Stimulated activated naive B cell treated with anti-CD40 and anti-IgM and Interleukin-4, amounts not matched to agents 10 μg/mL and 1 μg/mL and 100 μg/mL, for 72 hours (primary cell): ENCODE measurements at regions not wholly inside any gene's neighbourhood (a gene's known extent, or its start where the extent isn't known, plus 50 kb on each side); places are given as distances from the start of the nearest gene placed in this dataset.
"Not testable (repeated sequence)": the region's sequence is repeated elsewhere in the genome, so short reads cannot be mapped to it uniquely, and the experiment has no call there.

Experiments
- ATAC-seq, 2 donors: fragments of 150-1000 bp; cut with Tn5 transposase; replicated peaks; 2 replicates each; pipeline ENCODE4 v1.10.0; 2021; ENCODE audit warnings: moderate library complexity in 1 of 2
- DNase-seq: peaks from one replicate; pipeline ENCODE4 v3.0.0; 2021
- H3K27ac Mint-ChIP-seq: one replicate; pipeline ENCODE4 v1.8.0; 2022; ENCODE audit warnings: mild to moderate bottlenecking, mixed read lengths
- H3K27me3 Mint-ChIP-seq, 2 donors: one replicate each; pipeline ENCODE4 v1.8.0; 2022; ENCODE audit warnings: mixed read lengths in 2 of 2
- H3K36me3 Mint-ChIP-seq, 2 donors: one replicate each; pipeline ENCODE4 v1.8.0; 2022; ENCODE audit warnings: mixed read lengths in 2 of 2, mild to moderate bottlenecking in 1 of 2
- H3K4me1 Mint-ChIP-seq, 2 donors: one replicate each; pipeline ENCODE4 v1.8.0; 2022; ENCODE audit warnings: mixed read lengths in 2 of 2, mild to moderate bottlenecking in 1 of 2
- H3K4me3 Mint-ChIP-seq, 2 donors: one replicate each; pipeline ENCODE4 v1.8.0; 2022; ENCODE audit warnings: mild to moderate bottlenecking in 2 of 2, mixed read lengths in 2 of 2, moderate library complexity in 1 of 2
- H3K9me3 Mint-ChIP-seq, 2 donors: one replicate each; pipeline ENCODE4 v1.8.0; 2022; ENCODE audit warnings: mixed read lengths in 2 of 2, mild to moderate bottlenecking in 1 of 2

- ATAC-seq (no peak), DNase-seq (no peak)
- Mint-ChIP-seq H3K36me3 (no peaks in the 10 kb centered on the region), H3K4me1 (no peaks in the 10 kb centered on the region), H3K27ac (no peak overlapping the region), H3K27me3 (no peaks in the 10 kb centered on the region), H3K4me3 (no peak overlapping the region), H3K9me3 (peaks cover 1 to 3% of the 10 kb centered on the region in 2 donors)
Measured at GRCh38 chr20:55159230-55159629, 683.8 kb downstream of the DOK5 start.

- ATAC-seq: no peak
- Mint-ChIP-seq H3K4me1 (no peaks in the 10 kb centered on the region), H3K4me3 (no peak overlapping the region), H3K36me3 (no peaks in the 10 kb centered on the region), H3K27me3 (no peaks in the 10 kb centered on the region), H3K9me3 (peaks cover 1 to 3% of the 10 kb centered on the region in 2 donors), H3K27ac (no peak overlapping the region)
- DNase-seq: no peak
Measured at GRCh38 chr20:55158446-55158845, 683.1 kb downstream of the DOK5 start.

DNA sequence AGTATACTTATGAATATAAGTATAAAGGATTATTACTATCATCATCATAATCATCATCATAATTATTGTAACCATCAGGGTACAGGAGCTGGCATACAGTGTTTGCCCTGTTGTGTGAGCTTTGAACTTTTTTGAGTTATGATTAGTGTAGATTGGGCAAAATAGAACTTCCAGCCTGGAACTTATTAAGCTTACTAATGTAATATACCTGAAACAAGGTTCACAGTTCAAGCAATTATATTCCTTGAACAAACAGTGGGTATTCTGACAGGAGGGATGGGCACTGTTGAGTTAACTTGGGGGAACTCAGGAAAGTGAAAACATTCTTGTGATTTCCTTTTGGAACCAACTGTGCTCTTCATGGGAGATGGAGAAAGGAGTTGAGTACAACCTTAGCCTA is 680.0 kb downstream of the DOK5 start:
- Mint-ChIP-seq H3K9me3 (peaks cover 0 to 3% of the 10 kb centered on the region in 2 donors), H3K4me1 (no peaks in the 10 kb centered on the region), H3K27me3 (no peaks in the 10 kb centered on the region), H3K36me3 (no peaks in the 10 kb centered on the region), H3K27ac (no peak overlapping the region), H3K4me3 (no peak overlapping the region)
- no peak for DNase-seq
- no peak for ATAC-seq

GRCh38 chr20:55153001-55153645 is 677.7 kb downstream of the DOK5 start:
- no peak overlapping the region for H3K4me3 Mint-ChIP-seq
- H3K27me3 Mint-ChIP-seq: no peaks in the 10 kb centered on the region
- no peaks in the 10 kb centered on the region for H3K4me1 Mint-ChIP-seq
- DNase-seq (no peak), ATAC-seq (no peak)
- H3K9me3 Mint-ChIP-seq: peaks cover 0 to 3% of the 10 kb centered on the region in 2 donors
- no peak overlapping the region for H3K27ac Mint-ChIP-seq
- no peaks in the 10 kb centered on the region for H3K36me3 Mint-ChIP-seq

DNA sequence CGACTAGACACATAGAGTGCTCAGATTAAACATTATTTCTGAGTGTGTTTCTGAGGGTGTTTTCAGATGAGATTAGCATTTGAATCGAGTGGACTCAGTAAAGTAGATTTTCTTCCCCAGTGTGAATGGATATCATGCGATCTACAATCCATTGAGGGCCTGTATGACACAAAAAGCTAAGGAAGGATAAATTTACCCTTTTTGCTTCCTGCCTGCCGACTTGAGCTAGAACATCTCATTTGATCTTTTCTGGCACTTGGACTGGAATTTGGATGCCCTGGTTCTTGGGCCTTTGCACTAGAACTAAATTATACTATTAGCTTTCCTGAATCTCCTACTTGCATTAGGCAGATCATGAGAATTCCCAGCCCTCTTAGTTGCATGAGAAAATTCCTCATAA is 675.8 kb downstream of the DOK5 start:
- ATAC-seq (no peak), DNase-seq (no peak)
- H3K36me3 Mint-ChIP-seq: no peaks in the 10 kb centered on the region
- H3K27me3 Mint-ChIP-seq: no peaks in the 10 kb centered on the region
- no peak overlapping the region for H3K4me3 Mint-ChIP-seq
- H3K9me3 Mint-ChIP-seq: peaks cover 0 to 2% of the 10 kb centered on the region in 2 donors
- H3K4me1 Mint-ChIP-seq: no peaks in the 10 kb centered on the region
- H3K27ac Mint-ChIP-seq: no peak overlapping the region

DNA sequence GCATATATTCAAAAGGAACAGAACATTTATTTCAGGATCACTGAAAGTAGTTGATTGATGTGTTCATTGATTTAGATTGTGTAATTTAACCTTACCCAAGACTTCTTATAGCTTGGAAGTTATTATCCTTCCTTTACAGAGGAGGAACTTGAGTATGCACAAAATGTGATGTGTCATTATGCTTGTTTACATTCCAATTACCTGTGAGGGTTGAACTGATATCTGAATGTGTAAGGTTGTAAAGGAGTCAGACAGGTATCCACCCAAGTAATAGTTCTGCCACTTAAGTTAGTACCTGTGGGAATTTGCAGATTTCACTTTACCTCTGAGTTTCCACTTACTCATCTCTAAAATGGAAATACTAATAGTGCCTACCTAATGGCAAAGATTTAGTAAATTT is 668.2 kb downstream of the DOK5 start:
- H3K27ac Mint-ChIP-seq: no peak overlapping the region
- H3K9me3 Mint-ChIP-seq: peaks cover 3 to 5% of the 10 kb centered on the region in 2 donors
- no peaks in the 10 kb centered on the region for H3K27me3 Mint-ChIP-seq
- ATAC-seq: no peak
- no peaks in the 10 kb centered on the region for H3K36me3 Mint-ChIP-seq
- H3K4me1 Mint-ChIP-seq: no peaks in the 10 kb centered on the region
- no peak overlapping the region for H3K4me3 Mint-ChIP-seq
- no peak for DNase-seq

- ATAC-seq: no peak
- H3K27ac Mint-ChIP-seq: no peak overlapping the region
- no peak overlapping the region for H3K4me3 Mint-ChIP-seq
- no peaks in the 10 kb centered on the region for H3K36me3 Mint-ChIP-seq
- H3K27me3 Mint-ChIP-seq: no peaks in the 10 kb centered on the region
- peaks cover 3 to 5% of the 10 kb centered on the region in 2 donors for H3K9me3 Mint-ChIP-seq
- H3K4me1 Mint-ChIP-seq: no peaks in the 10 kb centered on the region
- no peak for DNase-seq
Measured at GRCh38 chr20:55142932-55143331, 667.5 kb downstream of the DOK5 start.

- H3K4me1 Mint-ChIP-seq: no peaks in the 10 kb centered on the region
- no peak overlapping the region for H3K27ac Mint-ChIP-seq
- DNase-seq (no peak), ATAC-seq (no peak)
- peaks cover 1 to 5% of the 10 kb centered on the region in 2 donors for H3K9me3 Mint-ChIP-seq
- no peaks in the 10 kb centered on the region for H3K36me3 Mint-ChIP-seq
- no peaks in the 10 kb centered on the region for H3K27me3 Mint-ChIP-seq
- no peak overlapping the region for H3K4me3 Mint-ChIP-seq
Measured at GRCh38 chr20:55140631-55141030, 665.2 kb downstream of the DOK5 start.

- DNase-seq (no peak), ATAC-seq (no peak)
- Mint-ChIP-seq H3K9me3 (peaks cover 0 to 1% of the 10 kb centered on the region in 2 donors), H3K27ac (no peak overlapping the region), H3K4me3 (no peak overlapping the region), H3K36me3 (no peaks in the 10 kb centered on the region), H3K27me3 (no peaks in the 10 kb centered on the region), H3K4me1 (no peaks in the 10 kb centered on the region)
Measured at GRCh38 chr20:55139173-55139765, 663.9 kb downstream of the DOK5 start.

- no peaks in the 10 kb centered on the region for H3K4me1 Mint-ChIP-seq
- no peak for DNase-seq
Measured at GRCh38 chr20:55135923-55136322, 660.5 kb downstream of the DOK5 start.

GRCh38 chr20:55132523-55132922 is 657.1 kb downstream of the DOK5 start:
- DNase-seq (no peak), ATAC-seq (no peak)
- H3K27ac Mint-ChIP-seq: no peak overlapping the region
- no peaks in the 10 kb centered on the region for H3K36me3 Mint-ChIP-seq
- H3K27me3 Mint-ChIP-seq: no peaks in the 10 kb centered on the region
- H3K9me3 Mint-ChIP-seq: peaks cover 0 to 2% of the 10 kb centered on the region in 2 donors
- no peaks in the 10 kb centered on the region for H3K4me1 Mint-ChIP-seq
- no peak overlapping the region for H3K4me3 Mint-ChIP-seq

More at GRCh38 chr20:55135923-55136322, 660.5 kb downstream of the DOK5 start:
- Mint-ChIP-seq H3K27me3 (no peaks in the 10 kb centered on the region), H3K36me3 (no peaks in the 10 kb centered on the region), H3K4me3 (no peak overlapping the region), H3K27ac (no peak overlapping the region), H3K9me3 (peaks cover 0 to 3% of the 10 kb centered on the region in 2 donors)
- no peak for ATAC-seq

DNA sequence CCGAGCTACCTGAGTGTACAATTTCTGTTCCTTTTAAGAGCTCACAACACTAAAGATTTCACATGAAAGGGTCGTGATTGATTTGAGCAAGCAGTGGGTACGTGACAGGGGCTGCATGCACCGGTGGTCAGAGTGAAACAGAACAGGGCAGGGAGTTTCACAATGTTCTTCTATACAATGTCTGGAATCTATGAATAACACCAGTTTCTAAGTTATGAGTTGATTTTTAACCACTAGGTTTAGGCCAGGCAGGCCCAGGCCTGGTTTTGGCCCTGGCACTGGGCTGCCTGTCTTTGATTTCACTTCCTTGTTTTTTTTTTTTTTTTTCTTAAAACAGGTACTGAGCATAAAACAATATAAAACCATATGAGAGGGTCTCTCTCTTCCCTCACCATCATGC is 642.2 kb downstream of the DOK5 start:
- H3K9me3 Mint-ChIP-seq, H3K27me3 Mint-ChIP-seq, DNase-seq, H3K4me1 Mint-ChIP-seq, ATAC-seq, H3K4me3 Mint-ChIP-seq, H3K36me3 Mint-ChIP-seq, H3K27ac Mint-ChIP-seq: not testable (repeated sequence)

- Mint-ChIP-seq H3K27ac (no peak overlapping the region), H3K9me3 (peaks cover 4% of the 10 kb centered on the region in 2 donors), H3K36me3 (no peaks in the 10 kb centered on the region), H3K4me3 (no peak overlapping the region), H3K27me3 (no peaks in the 10 kb centered on the region), H3K4me1 (no peaks in the 10 kb centered on the region)
- no peak for DNase-seq
- no peak for ATAC-seq
Measured at GRCh38 chr20:55116598-55116997, 641.2 kb downstream of the DOK5 start.

DNA sequence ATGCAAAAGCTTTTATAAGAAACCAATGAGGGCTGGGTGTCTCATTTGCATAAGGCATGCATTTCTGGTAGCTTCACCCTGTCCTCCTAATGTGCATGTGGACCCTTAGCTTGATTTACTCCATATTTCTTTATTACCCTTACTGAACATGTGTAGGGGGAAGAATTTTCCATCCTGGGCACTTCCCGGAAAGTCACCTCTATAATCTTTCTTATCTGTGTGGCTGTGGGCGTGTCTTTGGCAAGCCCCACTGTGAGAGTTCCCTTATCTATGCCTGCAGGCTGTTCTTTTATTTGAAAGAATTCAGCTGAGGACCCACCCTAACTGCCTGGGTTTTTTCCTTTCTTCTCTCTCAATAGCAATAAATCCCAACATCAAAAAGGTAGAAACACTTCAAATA is 627.8 kb downstream of the DOK5 start:
- Mint-ChIP-seq H3K27ac (no peak overlapping the region), H3K4me3 (no peak overlapping the region), H3K9me3 (peaks cover 11 to 15% of the 10 kb centered on the region in 2 donors), H3K27me3 (no peaks in the 10 kb centered on the region), H3K36me3 (no peaks in the 10 kb centered on the region), H3K4me1 (no peaks in the 10 kb centered on the region)
- DNase-seq: no peak
- no peak for ATAC-seq

DNA sequence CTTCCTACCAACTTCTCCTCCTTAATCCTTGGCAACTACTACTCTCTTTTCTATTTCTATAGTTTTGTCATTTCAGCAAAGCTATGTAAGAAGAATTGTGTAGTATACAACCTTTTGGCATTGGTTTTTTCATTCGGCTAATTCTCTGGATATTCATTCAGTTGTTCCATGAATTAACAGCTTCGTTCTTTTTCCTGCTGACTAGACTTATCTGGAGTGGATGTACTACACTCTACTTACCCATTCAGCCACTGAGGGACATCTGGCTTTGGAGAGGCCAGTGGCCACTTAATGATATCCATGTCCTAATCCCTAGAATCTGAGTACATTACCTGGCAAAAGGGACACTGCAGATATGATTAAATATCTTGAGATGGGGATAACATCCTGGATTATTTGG is 623.9 kb downstream of the DOK5 start:
- H3K27me3 Mint-ChIP-seq: no peaks in the 10 kb centered on the region
- peaks cover 4 to 10% of the 10 kb centered on the region in 2 donors for H3K9me3 Mint-ChIP-seq
- ATAC-seq (no peak), DNase-seq (no peak)
- H3K4me3 Mint-ChIP-seq: no peak overlapping the region
- H3K27ac Mint-ChIP-seq: no peak overlapping the region
- no peaks in the 10 kb centered on the region for H3K4me1 Mint-ChIP-seq
- H3K36me3 Mint-ChIP-seq: no peaks in the 10 kb centered on the region
